H1 (cell line): ENCODE measurements at regions not wholly inside any gene's neighbourhood (a gene's known extent, or its start where the extent isn't known, plus 50 kb on each side); places are given as distances from the start of the nearest gene placed in this dataset.

Experiments used
- CEBPB ChIP-seq: IDR thresholded peaks from 2 replicates; pipeline ENCODE4 v1.6.1; 2012; ENCODE audit warnings: low read depth, low read length
- EGR1 ChIP-seq: IDR thresholded peaks from 2 replicates; pipeline ENCODE4 v1.6.1; 2011; ENCODE audit warnings: low read depth, low read length, borderline replicate concordance
- EZH2 ChIP-seq: fragments of 200-600 bp; sonication (generic); IDR thresholded peaks from 2 replicates; pipeline ENCODE4 v1.7.1; 2012; ENCODE audit warnings: low read depth, mild to moderate bottlenecking, moderate library complexity, low read length, inconsistent platforms; ENCODE audit not compliant: severe bottlenecking
- HDAC2 ChIP-seq, 2 experiments: fragments of 300-600 bp in 1 of 2; sonication (generic) in 1 of 2; IDR thresholded peaks; 2 replicates each; pipeline ENCODE4 v1.6.1; 2011 to 2012; ENCODE audit warnings: low read depth in 2 of 2, low read length in 2 of 2, mild to moderate bottlenecking in 2 of 2, moderate library complexity in 2 of 2, borderline replicate concordance in 1 of 2, inconsistent platforms in 1 of 2
- POLR2A ChIP-seq, 2 experiments: IDR thresholded peaks; 1 replicate in 1 of 2; 2 replicates in 1 of 2; pipeline ENCODE4 v1.6.1; 2011; ENCODE audit warnings: low read depth in 2 of 2, low read length in 2 of 2, mild to moderate bottlenecking in 2 of 2; ENCODE audit errors: control extremely low read depth in 1 of 2
- RFX5 ChIP-seq: IDR thresholded peaks from 2 replicates; pipeline ENCODE4 v1.6.1; 2011; ENCODE audit warnings: low read depth, low read length, improper control_type of control experiment, borderline replicate concordance
- RNF2 ChIP-seq: fragments of 200-900, 300-1000 bp; sonication (generic); IDR thresholded peaks from 2 replicates; pipeline ENCODE4 v1.7.1; 2016; ENCODE audit warnings: borderline replicate concordance, low read depth, mild to moderate bottlenecking, antibody characterized with exemption, low read length; ENCODE audit not compliant: poor library complexity, severe bottlenecking; ENCODE audit errors: missing control alignments
- TAF1 ChIP-seq: IDR thresholded peaks from 2 replicates; pipeline ENCODE4 v1.6.1; 2011; ENCODE audit warnings: mild to moderate bottlenecking, low read depth, low read length
- TBP ChIP-seq: IDR thresholded peaks from 2 replicates; pipeline ENCODE4 v1.6.1; 2011; ENCODE audit warnings: low read depth, low read length, improper control_type of control experiment
- TF ChIP-seq, protein P1 (sequence below), 3 experiments: IDR thresholded peaks; 1 replicate in 2 of 3; 2 replicates in 1 of 3; pipeline versions ENCODE4 v1.5.1 to v1.6.1; 2011; ENCODE audit warnings: low read length in 3 of 3, mild to moderate bottlenecking in 3 of 3, inconsistent platforms in 2 of 3, low read depth in 1 of 3, moderate library complexity in 1 of 3; ENCODE audit not compliant: insufficient read depth in 1 of 3; ENCODE audit errors: control extremely low read depth in 1 of 3
- TF ChIP-seq, protein P2 (sequence below): IDR thresholded peaks from 2 replicates; pipeline ENCODE4 v1.6.1; 2012; ENCODE audit warnings: low read length, inconsistent platforms
- TF ChIP-seq, protein P3 (sequence below): IDR thresholded peaks from 2 replicates; pipeline ENCODE4 v1.6.1; 2011; ENCODE audit warnings: low read length, improper control_type of control experiment

DNA sequence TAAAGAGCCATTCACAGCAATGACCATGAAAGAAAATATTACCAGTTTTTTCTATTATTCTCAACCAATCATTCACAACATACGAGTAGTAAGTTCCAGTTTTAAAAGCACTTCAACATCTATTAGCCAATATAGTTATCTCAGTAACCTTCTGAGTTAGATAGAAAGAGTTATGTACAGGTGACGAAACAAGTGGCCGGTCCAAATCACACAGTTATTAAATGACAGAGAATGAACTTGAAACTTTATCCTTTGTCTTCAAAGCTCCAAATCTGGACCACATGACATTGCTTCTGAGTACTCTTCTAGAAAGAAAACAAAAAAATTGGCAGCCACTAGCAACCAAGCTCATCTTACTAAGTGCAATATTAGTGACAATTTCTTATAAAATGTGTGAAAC, 393.8 kb downstream of the OMA1 start:
- TF ChIP-seq RNF2: no peak
- no peak for TF ChIP-seq CEBPB
- TF ChIP-seq, protein P1, sequence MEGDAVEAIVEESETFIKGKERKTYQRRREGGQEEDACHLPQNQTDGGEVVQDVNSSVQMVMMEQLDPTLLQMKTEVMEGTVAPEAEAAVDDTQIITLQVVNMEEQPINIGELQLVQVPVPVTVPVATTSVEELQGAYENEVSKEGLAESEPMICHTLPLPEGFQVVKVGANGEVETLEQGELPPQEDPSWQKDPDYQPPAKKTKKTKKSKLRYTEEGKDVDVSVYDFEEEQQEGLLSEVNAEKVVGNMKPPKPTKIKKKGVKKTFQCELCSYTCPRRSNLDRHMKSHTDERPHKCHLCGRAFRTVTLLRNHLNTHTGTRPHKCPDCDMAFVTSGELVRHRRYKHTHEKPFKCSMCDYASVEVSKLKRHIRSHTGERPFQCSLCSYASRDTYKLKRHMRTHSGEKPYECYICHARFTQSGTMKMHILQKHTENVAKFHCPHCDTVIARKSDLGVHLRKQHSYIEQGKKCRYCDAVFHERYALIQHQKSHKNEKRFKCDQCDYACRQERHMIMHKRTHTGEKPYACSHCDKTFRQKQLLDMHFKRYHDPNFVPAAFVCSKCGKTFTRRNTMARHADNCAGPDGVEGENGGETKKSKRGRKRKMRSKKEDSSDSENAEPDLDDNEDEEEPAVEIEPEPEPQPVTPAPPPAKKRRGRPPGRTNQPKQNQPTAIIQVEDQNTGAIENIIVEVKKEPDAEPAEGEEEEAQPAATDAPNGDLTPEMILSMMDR (IDR thresholded peaks at IDR 0.05; ENCODE audit: control extremely low read depth in 1 of 3, insufficient read depth in 1 of 3, low read depth in 1 of 3, low read length in 3 of 3): no peak
- no peak for TF ChIP-seq EZH2
- no peak for TF ChIP-seq TBP
- TF ChIP-seq, protein P2, sequence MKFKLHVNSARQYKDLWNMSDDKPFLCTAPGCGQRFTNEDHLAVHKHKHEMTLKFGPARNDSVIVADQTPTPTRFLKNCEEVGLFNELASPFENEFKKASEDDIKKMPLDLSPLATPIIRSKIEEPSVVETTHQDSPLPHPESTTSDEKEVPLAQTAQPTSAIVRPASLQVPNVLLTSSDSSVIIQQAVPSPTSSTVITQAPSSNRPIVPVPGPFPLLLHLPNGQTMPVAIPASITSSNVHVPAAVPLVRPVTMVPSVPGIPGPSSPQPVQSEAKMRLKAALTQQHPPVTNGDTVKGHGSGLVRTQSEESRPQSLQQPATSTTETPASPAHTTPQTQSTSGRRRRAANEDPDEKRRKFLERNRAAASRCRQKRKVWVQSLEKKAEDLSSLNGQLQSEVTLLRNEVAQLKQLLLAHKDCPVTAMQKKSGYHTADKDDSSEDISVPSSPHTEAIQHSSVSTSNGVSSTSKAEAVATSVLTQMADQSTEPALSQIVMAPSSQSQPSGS: no peak
- TF ChIP-seq HDAC2 (IDR thresholded peaks at IDR 0.05; ENCODE audit: borderline replicate concordance in 1 of 2, low read depth in 2 of 2, low read length in 2 of 2): no peak
- no peak for TF ChIP-seq EGR1
- TF ChIP-seq POLR2A (IDR thresholded peaks at IDR 0.05; ENCODE audit: control extremely low read depth in 1 of 2, low read depth in 2 of 2, low read length in 2 of 2): no peak
- no peak for TF ChIP-seq TAF1
- TF ChIP-seq, protein P3, sequence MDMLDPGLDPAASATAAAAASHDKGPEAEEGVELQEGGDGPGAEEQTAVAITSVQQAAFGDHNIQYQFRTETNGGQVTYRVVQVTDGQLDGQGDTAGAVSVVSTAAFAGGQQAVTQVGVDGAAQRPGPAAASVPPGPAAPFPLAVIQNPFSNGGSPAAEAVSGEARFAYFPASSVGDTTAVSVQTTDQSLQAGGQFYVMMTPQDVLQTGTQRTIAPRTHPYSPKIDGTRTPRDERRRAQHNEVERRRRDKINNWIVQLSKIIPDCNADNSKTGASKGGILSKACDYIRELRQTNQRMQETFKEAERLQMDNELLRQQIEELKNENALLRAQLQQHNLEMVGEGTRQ: no peak
- TF ChIP-seq RFX5: no peak
